ENCODE measurements at regions not wholly inside any gene's neighbourhood (a gene's known extent, or its start where the extent isn't known, plus 50 kb on each side); places are given as distances from the start of the nearest gene placed in this dataset.
A peak's percentile ranks its signal among the peaks of the same experiment; 100 is the strongest.
"Not testable (repeated sequence)": the region's sequence is repeated elsewhere in the genome, so short reads cannot be mapped to it uniquely, and the experiment has no call there.

- peak; percentile 11 for DNase-seq (ENCODE audit: low spot score)
Observed at GRCh38 chr13:107669391-107669993, 545.8 kb downstream of the LIG4 start.

GRCh38 chr13:107665926-107666458, 549.3 kb downstream of the LIG4 start:
- DNase-seq (ENCODE audit: low spot score): no peak

GRCh38 chr13:107650081-107650701, 565.1 kb downstream of the LIG4 start:
- DNase-seq (ENCODE audit: low spot score): peak; percentile 55

GRCh38 chr13:107649079-107649478, 566.3 kb downstream of the LIG4 start:
- no peak for DNase-seq (ENCODE audit: low spot score)

- DNase-seq (ENCODE audit: low spot score): no peak
Observed at GRCh38 chr13:107644136-107644535, 571.2 kb downstream of the LIG4 start.

- no peak for DNase-seq (ENCODE audit: low spot score)
Observed at GRCh38 chr13:107643615-107644014, 571.7 kb downstream of the LIG4 start.

GRCh38 chr13:107642831-107643230, 572.5 kb downstream of the LIG4 start:
- DNase-seq (ENCODE audit: low spot score): no peak

GRCh38 chr13:107641574-107641973, 573.8 kb downstream of the LIG4 start:
- no peak for DNase-seq (ENCODE audit: low spot score)

- no peak for DNase-seq (ENCODE audit: low spot score)
Observed at GRCh38 chr13:107625648-107626047, 589.7 kb downstream of the LIG4 start.

- DNase-seq (ENCODE audit: low spot score): no peak
Observed at GRCh38 chr13:107617527-107617926, 597.8 kb downstream of the LIG4 start.

- no peak for DNase-seq (ENCODE audit: low spot score)
Observed at GRCh38 chr13:107612376-107612775, 603.0 kb downstream of the LIG4 start.

GRCh38 chr13:107608736-107609135, 606.6 kb downstream of the LIG4 start:
- no peak for DNase-seq (ENCODE audit: low spot score)

GRCh38 chr13:107600971-107601370, 614.4 kb downstream of the LIG4 start:
- no peak for DNase-seq (ENCODE audit: low spot score)

GRCh38 chr13:107596306-107596705, 619.0 kb downstream of the LIG4 start:
- DNase-seq (ENCODE audit: low spot score): not testable (repeated sequence)

GRCh38 chr13:107590556-107590955, 624.8 kb downstream of the LIG4 start:
- peak; percentile 9 for DNase-seq (ENCODE audit: low spot score)

- DNase-seq (ENCODE audit: low spot score): no peak
Observed at GRCh38 chr13:107587681-107588080, 627.7 kb downstream of the LIG4 start.

GRCh38 chr13:107586216-107586615, 629.1 kb downstream of the LIG4 start:
- no peak for DNase-seq (ENCODE audit: low spot score)

- no peak for DNase-seq (ENCODE audit: low spot score)
Observed at GRCh38 chr13:107585469-107586180, 629.7 kb downstream of the LIG4 start.

GRCh38 chr13:107582171-107582570, 633.2 kb downstream of the LIG4 start:
- no peak for DNase-seq (ENCODE audit: low spot score)

GRCh38 chr13:107580741-107581412, 634.5 kb downstream of the LIG4 start:
- no peak for DNase-seq (ENCODE audit: low spot score)

- no peak for DNase-seq (ENCODE audit: low spot score)
Observed at GRCh38 chr13:107576430-107576829, 638.9 kb downstream of the LIG4 start.

- DNase-seq (ENCODE audit: low spot score): no peak
Observed at GRCh38 chr13:107574517-107575210, 640.7 kb downstream of the LIG4 start.
